ENCODE measurements at regions not wholly inside any gene's neighbourhood (a gene's known extent, or its start where the extent isn't known, plus 50 kb on each side); places are given as distances from the start of the nearest gene placed in this dataset.

GRCh38 chr18:1017227-1018058 is 112.8 kb downstream of the ADCYAP1 start:
- no peak for TF ChIP-seq EZH2phosphoT487 (IDR thresholded peaks at IDR 0.05; ENCODE audit: borderline replicate concordance)
- no peak for TF ChIP-seq CTCF (IDR thresholded peaks at IDR 0.05 in 2 of 3, conservative IDR thresholded peaks at IDR 0.05 in 1 of 3; ENCODE audit: borderline replicate concordance in 1 of 3, insufficient read depth in 1 of 3, low read depth in 2 of 3, low read length in 2 of 3)
- no peak for TF ChIP-seq POLR2AphosphoS5 (IDR thresholded peaks at IDR 0.05; ENCODE audit: low read depth, low read length)
- no peak for TF ChIP-seq EGR1 (IDR thresholded peaks at IDR 0.05; ENCODE audit: low read depth)
- TF ChIP-seq TCF7L2 (IDR thresholded peaks at IDR 0.05; ENCODE audit: borderline replicate concordance, extremely low read depth, insufficient read depth, insufficient read length), result no peak
- TF ChIP-seq ATF3 (IDR thresholded peaks at IDR 0.05), result no peak
- TF ChIP-seq MAX (IDR thresholded peaks at IDR 0.05), result no peak
- TF ChIP-seq JUND (IDR thresholded peaks at IDR 0.05), result no peak
- TF ChIP-seq RAD21 (IDR thresholded peaks at IDR 0.05; ENCODE audit: low read depth), result no peak
- no peak for TF ChIP-seq ZBTB33 (IDR thresholded peaks at IDR 0.05; ENCODE audit: extremely low read depth, insufficient replicate concordance, low read length)
